ENCODE measurements at regions not wholly inside any gene's neighbourhood (a gene's known extent, or its start where the extent isn't known, plus 50 kb on each side); places are given as distances from the start of the nearest gene placed in this dataset.

GRCh38 chr5:60287174-60287771 is 393.7 kb upstream of the PDE4D start (continued):
- TF ChIP-seq, protein P1, sequence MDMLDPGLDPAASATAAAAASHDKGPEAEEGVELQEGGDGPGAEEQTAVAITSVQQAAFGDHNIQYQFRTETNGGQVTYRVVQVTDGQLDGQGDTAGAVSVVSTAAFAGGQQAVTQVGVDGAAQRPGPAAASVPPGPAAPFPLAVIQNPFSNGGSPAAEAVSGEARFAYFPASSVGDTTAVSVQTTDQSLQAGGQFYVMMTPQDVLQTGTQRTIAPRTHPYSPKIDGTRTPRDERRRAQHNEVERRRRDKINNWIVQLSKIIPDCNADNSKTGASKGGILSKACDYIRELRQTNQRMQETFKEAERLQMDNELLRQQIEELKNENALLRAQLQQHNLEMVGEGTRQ (IDR thresholded peaks at IDR 0.05; ENCODE audit: borderline replicate concordance, low read depth, low read length): no peak
- peak; percentile 62; the same call in 1 of the 2 replicates for TF ChIP-seq SMC3 (IDR thresholded peaks at IDR 0.05; ENCODE audit: borderline replicate concordance, low read length)

GRCh38 chr5:60285910-60286309 is 392.4 kb upstream of the PDE4D start:
- no peaks in the 10 kb centered on the region for H3K36me3 ChIP-seq (ENCODE audit: control insufficient read depth in 2 of 2, insufficient read depth in 2 of 2, low read length in 1 of 2)

More at GRCh38 chr5:60285910-60286309, 392.4 kb upstream of the PDE4D start:
- BruUV-seq (replicated peaks): no TSS peak
- Histone ChIP-seq H4K20me1 (ENCODE audit: control insufficient read depth, insufficient read depth) (no peaks in the 10 kb centered on the region), H3K4me1 (ENCODE audit: control insufficient read depth, insufficient read depth, low read length) (no peaks in the 10 kb centered on the region), H3K79me2 (ENCODE audit: control insufficient read depth, insufficient read depth, low read length) (no peaks in the 10 kb centered on the region), H2AFZ (ENCODE audit: control insufficient read depth, low read depth, low read length) (no peak overlapping the region), H3K9me3 (replicated peaks; ENCODE audit: control insufficient read depth, insufficient read depth, low read length) (no peaks in the 10 kb centered on the region), H3K27me3 (replicated peaks in 1 of 2; ENCODE audit: control insufficient read depth in 2 of 2, insufficient read depth in 2 of 2, low read length in 1 of 2) (no peaks in the 10 kb centered on the region), H3K9ac (ENCODE audit: control insufficient read depth, insufficient read depth, low read length) (no peak overlapping the region), H3K4me2 (ENCODE audit: control insufficient read depth, insufficient read depth) (no peak overlapping the region), H3K27ac (ENCODE audit: control insufficient read depth, insufficient read depth) (no peak overlapping the region), H3K4me3 (no peak overlapping the region)
- CTCF ChIA-PET: interaction anchor here (1.2 to 5.3 kb wide), 15 partner anchors 9 to 485 kb away, joined by 3 to 45 read pairs (median 5); no protein-coding TSS in a partner anchor
- POLR2A ChIA-PET: interaction anchor here (1.1 kb wide), 1 partner anchor 15 kb away, joined by 5 read pairs; no protein-coding TSS in a partner anchor
- SMC1A ChIA-PET (ENCODE audit: uncharacterized antibody, unreplicated experiment): interaction anchor here (0.7 to 2.8 kb wide), 10 partner anchors 10 to 478 kb away, joined by 3 to 22 read pairs (median 4); no protein-coding TSS in a partner anchor
- no peak for FAIRE-seq
- RAD21 ChIA-PET (ENCODE audit: unreplicated experiment): interaction anchor here (0.6 to 3.0 kb wide), 3 partner anchors 8 to 475 kb away, joined by 3 to 18 read pairs (median 14); no protein-coding TSS in a partner anchor
- TF ChIP-seq SUZ12 (IDR thresholded peaks at IDR 0.05; ENCODE audit: unreplicated experiment): no peak
- TF ChIP-seq FOXM1 (IDR thresholded peaks at IDR 0.05; ENCODE audit: low read depth, low read length): no peak
- TF ChIP-seq ATF7 (IDR thresholded peaks at IDR 0.05; ENCODE audit: low read depth): no peak
- no peak for TF ChIP-seq NRF1 (conservative IDR thresholded peaks at IDR 0.05; ENCODE audit: low read depth, low read length)
- no peak for TF ChIP-seq BACH1 (IDR thresholded peaks at IDR 0.05; ENCODE audit: borderline replicate concordance)
- TF ChIP-seq E2F8 (IDR thresholded peaks at IDR 0.05; ENCODE audit: low read depth, partially characterized antibody): no peak
- in situ Hi-C loops (cut with MboI): no loop called here
- no peak for DNase-seq (ENCODE audit: low read depth, low spot score)
- no peak for ATAC-seq
- WGBS (ENCODE audit: insufficient coverage, insufficient replicate concordance, low lambda C conversion rate, missing lambda C conversion rate): 89% methylated on average over 5 of the region's 5 CpGs
- intact Hi-C loops (cut with micrococcal nuclease; ENCODE audit: unreplicated experiment): no loop called here
